ENCODE measurements at regions not wholly inside any gene's neighbourhood (a gene's known extent, or its start where the extent isn't known, plus 50 kb on each side); places are given as distances from the start of the nearest gene placed in this dataset.
A peak's percentile ranks its signal among the peaks of the same experiment; 100 is the strongest.
"Not testable (repeated sequence)": the region's sequence is repeated elsewhere in the genome, so short reads cannot be mapped to it uniquely, and the experiment has no call there.

DNA sequence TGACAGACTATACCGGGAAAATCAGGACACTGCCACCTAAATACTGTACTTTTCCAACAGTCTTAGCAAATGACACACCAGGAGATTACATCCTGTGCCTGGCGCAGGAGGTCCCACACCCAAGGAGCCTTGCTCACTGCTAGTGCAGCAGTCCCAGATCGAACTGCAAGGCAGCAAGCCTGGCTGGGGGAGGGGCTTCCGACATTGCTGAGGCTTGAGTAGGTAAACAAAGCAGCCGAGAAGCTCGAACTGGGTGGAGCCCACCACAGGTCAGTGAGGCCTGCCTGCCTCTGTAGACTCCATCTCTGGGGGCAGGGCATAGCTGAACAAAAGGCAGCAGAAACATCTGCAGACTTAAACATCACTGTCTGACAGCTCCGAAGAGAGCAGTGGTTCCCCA, 1360.0 kb downstream of the UQCRFS1 start:
- not testable (repeated sequence) for DNase-seq (ENCODE audit: low spot score)

GRCh38 chr19:27851543-27852060, 1361.3 kb downstream of the UQCRFS1 start:
- DNase-seq (ENCODE audit: low spot score): no peak

GRCh38 chr19:27851002-27851481, 1361.9 kb downstream of the UQCRFS1 start:
- DNase-seq (ENCODE audit: low spot score): no peak

DNA sequence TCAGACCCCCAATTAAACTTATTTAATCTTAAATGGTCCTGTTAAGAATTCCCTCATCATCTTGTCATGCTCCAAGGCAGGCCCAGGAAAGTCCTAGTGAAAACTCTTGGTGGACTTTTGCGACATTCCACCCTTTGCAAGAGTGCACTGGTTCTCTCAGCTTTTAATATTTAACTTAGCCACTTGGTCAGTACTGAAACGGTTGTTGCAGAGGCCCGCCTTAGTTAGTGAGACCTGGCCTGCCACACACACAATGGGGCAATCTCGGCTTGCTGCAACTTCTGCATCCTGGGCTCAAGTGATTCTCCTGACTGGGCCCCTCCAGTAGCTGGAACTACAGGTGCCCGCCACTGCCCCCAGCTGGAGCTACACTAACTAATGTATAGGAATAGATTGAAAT, 1366.0 kb downstream of the UQCRFS1 start:
- no peak for DNase-seq (ENCODE audit: low spot score)

- no peak for DNase-seq (ENCODE audit: low spot score)
Observed at GRCh38 chr19:27844261-27844660, 1368.7 kb downstream of the UQCRFS1 start.

GRCh38 chr19:27843861-27844260, 1369.1 kb downstream of the UQCRFS1 start:
- DNase-seq (ENCODE audit: low spot score): no peak

DNA sequence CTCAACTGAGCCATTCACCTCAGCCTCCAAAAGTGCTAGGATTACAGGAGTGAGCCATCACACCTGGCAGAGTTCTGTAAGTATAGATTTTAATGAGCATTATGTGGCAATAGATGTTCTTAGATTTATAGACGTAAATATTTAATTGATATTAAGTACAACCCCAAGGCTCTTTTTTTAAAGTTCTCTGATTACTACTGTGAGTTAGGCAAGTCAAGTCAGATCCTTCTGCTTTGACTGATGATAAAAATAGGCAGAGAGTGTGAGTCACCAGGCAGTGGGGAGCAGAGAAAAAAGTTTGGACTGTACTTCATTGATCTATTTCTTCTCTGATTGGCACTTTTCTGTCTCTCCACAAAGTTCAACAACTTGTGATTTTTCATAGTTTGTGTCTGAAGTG, 1379.9 kb downstream of the UQCRFS1 start:
- DNase-seq (ENCODE audit: low spot score): no peak

DNA sequence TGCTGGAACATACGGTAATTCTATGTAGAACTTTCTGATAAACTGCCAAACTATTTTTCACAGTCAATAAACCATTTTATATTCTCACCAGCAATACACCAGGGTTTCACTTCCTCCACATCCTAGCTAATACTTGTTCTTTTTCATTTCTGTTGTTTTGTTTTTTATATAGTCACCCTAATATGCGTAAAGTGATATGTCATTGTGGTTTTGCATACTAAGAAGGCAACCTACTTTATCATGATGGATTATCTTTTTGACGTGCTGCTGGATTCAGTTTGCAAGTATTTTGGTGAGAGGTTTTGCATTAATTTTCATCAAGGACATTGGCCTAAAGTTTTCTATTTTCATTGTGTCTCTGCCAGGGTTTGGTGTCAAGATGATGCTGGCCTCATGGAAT, 1384.1 kb downstream of the UQCRFS1 start:
- no peak for DNase-seq (ENCODE audit: low spot score)

DNA sequence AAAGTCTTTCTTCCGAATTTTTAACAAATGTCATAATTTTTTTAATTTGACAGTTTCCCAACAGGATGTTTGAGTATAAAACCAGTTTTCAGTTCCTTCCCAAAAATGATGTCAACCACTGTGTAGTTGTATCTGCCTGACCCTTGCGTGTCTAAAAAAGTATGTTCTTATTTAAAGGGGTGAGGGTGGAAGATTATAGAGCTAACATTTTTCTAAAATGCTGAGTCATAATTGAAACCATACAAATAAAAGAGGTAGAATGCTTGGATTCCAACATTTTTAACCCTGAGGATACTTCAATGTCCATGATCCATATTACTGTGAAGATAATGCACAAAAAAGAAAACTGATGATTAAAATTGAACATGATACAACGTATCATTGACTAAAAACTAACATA, 1388.8 kb downstream of the UQCRFS1 start:
- DNase-seq (ENCODE audit: low spot score): no peak

GRCh38 chr19:27822336-27822735, 1390.6 kb downstream of the UQCRFS1 start:
- DNase-seq (ENCODE audit: low spot score): no peak

DNA sequence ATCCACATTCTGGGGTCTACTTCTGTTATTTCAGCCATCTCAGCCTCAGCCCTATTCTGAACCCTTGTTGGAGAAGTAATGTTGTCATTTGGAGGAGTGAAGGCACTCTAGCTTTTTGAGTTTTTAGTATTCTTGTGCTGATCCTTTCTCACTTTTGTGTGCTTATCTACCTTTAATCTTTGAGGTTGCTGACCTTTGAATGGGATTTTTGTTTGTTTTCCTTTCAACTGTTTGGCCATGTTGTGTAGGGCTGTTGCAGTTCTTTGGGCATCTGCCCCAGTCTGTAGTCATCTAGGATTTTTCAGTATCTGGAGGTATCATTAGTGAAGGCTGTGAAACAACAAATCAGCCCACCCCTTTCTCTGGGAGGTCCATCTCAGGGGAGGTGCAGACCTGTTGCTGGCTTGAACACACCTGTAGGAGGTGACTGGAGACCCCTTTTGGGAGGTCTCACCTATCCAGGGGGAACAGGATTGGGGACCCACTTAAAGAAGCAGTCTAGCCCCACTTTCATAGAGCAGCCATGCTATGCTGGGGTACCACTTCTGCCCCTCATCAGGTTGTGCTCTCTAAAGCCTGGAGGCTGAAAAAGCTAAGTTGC, 1391.4 kb downstream of the UQCRFS1 start:
- no peak for DNase-seq (ENCODE audit: low spot score)

DNA sequence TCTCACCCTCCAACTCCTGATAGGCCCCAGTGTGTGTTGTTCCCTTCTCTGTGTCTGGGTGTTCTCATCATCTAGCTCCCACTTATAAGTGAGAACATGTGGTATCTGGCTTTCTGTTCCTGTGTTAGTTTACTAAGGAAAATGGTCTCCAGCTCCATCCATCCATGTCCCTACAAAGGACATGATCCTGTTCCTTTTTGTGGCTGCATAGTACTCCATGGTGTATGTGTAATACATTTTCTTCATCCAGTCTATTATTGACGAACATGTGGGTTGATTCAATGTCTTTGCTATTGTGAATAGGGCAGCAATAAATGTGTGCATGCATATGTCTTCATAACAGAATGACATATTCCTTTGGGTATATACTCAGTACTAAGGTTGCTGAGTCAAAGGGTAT, 1397.0 kb downstream of the UQCRFS1 start:
- no peak for DNase-seq (ENCODE audit: low spot score)

DNA sequence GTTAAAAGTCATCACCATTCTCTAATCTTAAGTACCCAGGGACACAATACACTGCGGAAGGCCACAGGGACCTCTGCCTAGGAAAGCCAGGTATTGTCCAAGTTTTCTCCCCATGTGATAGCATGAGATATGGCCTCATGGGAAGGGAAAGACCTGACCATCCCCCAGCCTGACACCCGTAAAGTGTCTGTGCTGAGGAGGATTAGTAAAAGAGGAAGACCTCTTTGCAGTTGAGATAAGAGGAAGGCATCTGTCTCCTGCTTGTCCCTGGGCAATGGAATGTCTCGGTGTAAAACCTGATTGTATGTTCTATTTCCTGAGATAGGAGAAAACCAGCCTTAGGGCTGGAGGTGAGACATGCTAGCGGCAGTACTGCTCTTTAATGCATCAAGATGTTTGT, 1398.1 kb downstream of the UQCRFS1 start:
- DNase-seq (ENCODE audit: low spot score): not testable (repeated sequence)

GRCh38 chr19:27814274-27814673, 1398.7 kb downstream of the UQCRFS1 start:
- not testable (repeated sequence) for DNase-seq (ENCODE audit: low spot score)

GRCh38 chr19:27806471-27807070, 1406.4 kb downstream of the UQCRFS1 start:
- DNase-seq (ENCODE audit: low spot score): no peak

GRCh38 chr19:27805848-27806247, 1407.1 kb downstream of the UQCRFS1 start:
- DNase-seq (ENCODE audit: low spot score): no peak

DNA sequence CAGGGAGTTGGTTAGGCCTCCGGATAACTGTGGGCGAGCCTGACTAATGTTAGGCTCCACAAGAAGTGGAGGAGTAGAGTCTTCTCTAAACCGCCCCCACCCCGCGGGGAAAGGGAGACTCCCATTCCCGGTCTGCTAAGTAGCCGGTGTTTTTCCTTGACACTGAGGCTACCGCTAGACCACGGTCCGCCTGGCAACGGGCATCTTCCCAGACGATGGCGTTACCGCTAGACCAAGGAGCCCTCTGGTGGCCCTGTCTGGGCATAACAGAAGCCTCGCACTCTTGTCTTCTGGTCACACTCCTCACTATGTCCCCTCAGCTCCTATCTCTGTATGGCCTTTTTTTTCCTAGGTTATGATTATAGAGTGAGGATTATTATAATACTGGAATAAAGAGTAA, 1410.7 kb downstream of the UQCRFS1 start:
- DNase-seq (ENCODE audit: low spot score): not testable (repeated sequence)

DNA sequence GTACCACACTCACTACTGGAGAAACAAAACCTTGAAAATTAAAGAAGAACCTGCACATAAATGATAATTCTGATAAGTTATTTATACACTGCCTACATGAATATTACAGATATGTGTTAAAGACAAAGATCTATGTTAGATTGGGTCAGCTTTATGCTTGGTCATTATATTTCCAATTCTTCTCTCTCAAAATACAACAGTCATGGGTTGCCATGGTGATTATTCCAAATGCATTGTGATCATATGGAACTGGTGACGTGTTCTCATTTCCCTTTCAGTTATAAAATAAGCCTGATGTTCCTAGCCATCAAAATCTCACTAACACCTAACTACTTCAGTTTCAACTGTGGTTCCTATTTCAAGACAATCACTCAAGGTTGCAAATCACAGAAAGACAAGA, 1416.4 kb downstream of the UQCRFS1 start:
- DNase-seq (ENCODE audit: low spot score): no peak

DNA sequence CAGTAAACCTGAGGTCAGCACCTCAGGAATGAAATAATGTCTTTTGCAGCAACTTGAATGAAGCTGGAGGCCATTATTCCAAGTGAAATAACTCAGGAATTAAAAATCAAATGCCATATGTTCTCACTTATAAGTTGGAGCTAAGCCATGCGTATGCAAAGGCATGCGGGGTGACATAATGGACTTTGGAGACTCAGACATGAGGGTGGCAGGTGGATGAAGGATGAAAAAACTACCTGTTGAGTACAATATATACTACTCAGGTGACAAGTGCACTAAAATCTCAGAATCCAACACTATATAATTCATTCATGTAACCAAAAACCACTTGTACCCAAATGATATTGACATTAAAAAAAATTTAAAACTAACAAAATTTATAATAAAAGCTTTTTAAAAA, 1416.9 kb downstream of the UQCRFS1 start:
- DNase-seq (ENCODE audit: low spot score): no peak

DNA sequence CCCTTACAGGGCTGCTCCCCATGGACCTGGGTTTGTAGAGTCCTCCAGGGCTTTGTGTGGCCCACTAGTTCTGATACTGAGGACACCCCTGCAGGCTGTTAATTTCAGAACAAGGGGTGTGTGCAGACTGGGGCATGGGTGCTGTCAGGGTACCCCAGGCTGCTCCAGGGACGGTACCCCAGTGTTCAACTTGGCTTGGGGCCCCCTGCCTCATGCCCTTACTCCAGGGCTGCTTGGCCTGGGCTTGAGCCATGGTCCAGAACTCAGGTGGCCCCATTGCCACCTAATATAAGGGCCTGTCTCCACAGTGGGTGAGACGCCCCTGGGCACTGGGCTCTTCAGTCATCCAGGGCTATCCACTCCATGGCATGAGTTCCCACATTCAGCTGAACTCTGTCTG, 1417.6 kb downstream of the UQCRFS1 start:
- no peak for DNase-seq (ENCODE audit: low spot score)

DNA sequence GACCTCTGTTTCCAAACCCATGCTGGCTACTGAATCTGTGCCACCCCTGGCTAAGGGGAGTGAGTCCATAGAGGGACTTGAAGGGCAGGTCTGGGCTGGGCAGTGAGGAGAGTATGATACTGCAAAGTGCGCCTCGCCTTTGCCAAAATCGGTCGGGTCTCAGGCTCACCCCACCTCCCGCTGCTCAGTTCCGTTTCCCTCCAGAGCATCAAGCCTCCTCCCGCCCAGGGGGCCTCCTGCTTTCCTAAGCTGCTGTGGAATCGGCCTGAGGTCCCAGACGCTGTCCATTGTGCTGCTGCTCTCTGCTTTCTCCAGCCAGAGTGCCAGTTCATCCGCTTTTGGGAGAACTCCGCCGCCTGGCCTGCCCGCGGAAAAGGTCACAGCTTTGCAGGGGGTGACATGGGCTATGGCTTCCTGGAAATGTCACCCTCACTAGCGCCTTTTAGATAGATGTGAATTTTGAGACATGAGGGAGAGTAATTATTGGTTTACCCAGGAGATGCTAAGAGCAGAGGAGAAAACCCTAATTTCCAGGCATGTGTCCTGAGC, 1418.4 kb downstream of the UQCRFS1 start:
- no peak for DNase-seq (ENCODE audit: low spot score)

- DNase-seq (ENCODE audit: low spot score): peak; percentile 96
Observed at GRCh38 chr19:27793644-27794493, 1419.1 kb downstream of the UQCRFS1 start.

Measured in HT-29 (cell line).